ENCODE measurements at regions not wholly inside any gene's neighbourhood (a gene's known extent, or its start where the extent isn't known, plus 50 kb on each side); places are given as distances from the start of the nearest gene placed in this dataset.

GRCh38 chr3:30989276-30990030 lies 95.0 kb upstream of the GADL1 start:
- peaks cover 2% of the 10 kb centered on the region for H3K9me3 Mint-ChIP-seq (ENCODE audit: unreplicated experiment)
- H3K4me1 Mint-ChIP-seq (ENCODE audit: unreplicated experiment): no peaks in the 10 kb centered on the region
- no peaks in the 10 kb centered on the region for H3K36me3 Mint-ChIP-seq (ENCODE audit: unreplicated experiment)
- H3K27me3 Mint-ChIP-seq (ENCODE audit: unreplicated experiment): peaks cover 24% of the 10 kb centered on the region
- DNase-seq (ENCODE audit: extremely low spot score, unreplicated experiment): no peak
- no peak overlapping the region for H3K4me3 Mint-ChIP-seq (ENCODE audit: unreplicated experiment)
- no peak for TF ChIP-seq CTCF (IDR thresholded peaks at IDR 0.05)
- no peak overlapping the region for H3K27ac Mint-ChIP-seq (ENCODE audit: unreplicated experiment)

DNA sequence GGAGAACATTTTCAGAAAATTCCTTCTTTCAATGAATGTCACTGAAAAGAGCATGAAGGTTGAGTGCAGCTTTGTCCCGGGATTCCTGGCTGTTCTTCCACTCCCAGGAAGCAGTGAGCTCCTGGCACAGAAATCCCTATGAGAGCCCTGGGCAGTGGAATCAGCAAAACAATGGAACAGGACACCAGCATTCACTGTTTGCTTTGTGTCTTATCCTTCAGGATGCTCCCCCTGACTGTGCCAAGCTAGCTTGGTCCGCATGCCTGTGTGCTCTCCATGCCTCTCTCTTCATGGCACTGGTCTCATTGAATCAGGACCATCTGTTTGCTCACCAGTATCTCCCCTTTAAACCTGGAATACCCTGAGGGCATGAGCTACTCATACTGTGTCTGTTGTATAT lies 102.0 kb upstream of the GADL1 start:
- Mint-ChIP-seq H3K36me3 (ENCODE audit: unreplicated experiment) (no peaks in the 10 kb centered on the region), H3K9me3 (ENCODE audit: unreplicated experiment) (peaks cover 6% of the 10 kb centered on the region), H3K4me1 (ENCODE audit: unreplicated experiment) (no peaks in the 10 kb centered on the region), H3K27me3 (ENCODE audit: unreplicated experiment) (no peaks in the 10 kb centered on the region), H3K27ac (ENCODE audit: unreplicated experiment) (no peak overlapping the region), H3K4me3 (ENCODE audit: unreplicated experiment) (no peak overlapping the region)
- no peak for DNase-seq (ENCODE audit: extremely low spot score, unreplicated experiment)
- TF ChIP-seq CTCF (IDR thresholded peaks at IDR 0.05): no peak

GRCh38 chr3:31002730-31003129 lies 108.3 kb upstream of the GADL1 start:
- DNase-seq (ENCODE audit: extremely low spot score, unreplicated experiment): no peak
- Mint-ChIP-seq H3K4me1 (ENCODE audit: unreplicated experiment) (peaks cover 18% of the 10 kb centered on the region), H3K9me3 (ENCODE audit: unreplicated experiment) (no peaks in the 10 kb centered on the region), H3K27ac (ENCODE audit: unreplicated experiment) (no peak overlapping the region), H3K36me3 (ENCODE audit: unreplicated experiment) (no peaks in the 10 kb centered on the region), H3K4me3 (ENCODE audit: unreplicated experiment) (no peak overlapping the region), H3K27me3 (ENCODE audit: unreplicated experiment) (no peaks in the 10 kb centered on the region)
- no peak for TF ChIP-seq CTCF (IDR thresholded peaks at IDR 0.05)

DNA sequence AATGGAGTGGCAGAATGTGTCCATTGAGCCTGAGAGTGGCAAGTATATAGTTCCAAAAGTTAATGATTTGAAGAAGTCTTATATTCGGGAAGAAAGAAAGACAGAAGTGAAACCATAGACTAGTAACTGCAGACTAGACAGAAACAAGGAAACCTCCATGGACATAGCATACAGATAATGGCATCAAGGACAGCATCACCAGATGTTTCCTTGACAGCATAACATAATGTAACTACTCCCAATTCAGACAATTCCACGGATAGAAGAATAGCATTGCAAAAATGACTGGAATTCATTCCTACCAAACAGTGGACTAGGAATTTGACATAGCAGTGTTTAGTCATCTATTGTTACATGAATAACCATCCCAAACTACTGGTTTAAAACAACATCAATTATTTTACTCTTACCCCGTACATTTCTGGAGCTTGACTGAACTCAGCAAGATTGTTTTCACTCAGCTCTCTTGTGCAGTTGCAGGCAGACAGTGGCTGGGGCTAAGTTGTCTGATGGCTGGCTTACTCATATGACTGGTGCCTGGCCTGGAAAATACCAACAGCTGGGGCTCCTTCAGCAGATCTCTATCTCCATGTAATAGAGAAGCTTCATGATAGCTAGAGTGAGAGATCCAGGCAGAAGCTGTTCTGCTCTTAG lies 109.7 kb upstream of the GADL1 start:
- Mint-ChIP-seq H3K27ac (ENCODE audit: unreplicated experiment) (peak overlapping the region; percentile 66), H3K9me3 (ENCODE audit: unreplicated experiment) (peaks cover 3% of the 10 kb centered on the region), H3K36me3 (ENCODE audit: unreplicated experiment) (peaks cover 3% of the 10 kb centered on the region), H3K4me3 (ENCODE audit: unreplicated experiment) (no peak overlapping the region), H3K27me3 (ENCODE audit: unreplicated experiment) (no peaks in the 10 kb centered on the region), H3K4me1 (ENCODE audit: unreplicated experiment) (peaks cover 18% of the 10 kb centered on the region)
- no peak for DNase-seq (ENCODE audit: extremely low spot score, unreplicated experiment)
- TF ChIP-seq CTCF (IDR thresholded peaks at IDR 0.05): no peak

DNA sequence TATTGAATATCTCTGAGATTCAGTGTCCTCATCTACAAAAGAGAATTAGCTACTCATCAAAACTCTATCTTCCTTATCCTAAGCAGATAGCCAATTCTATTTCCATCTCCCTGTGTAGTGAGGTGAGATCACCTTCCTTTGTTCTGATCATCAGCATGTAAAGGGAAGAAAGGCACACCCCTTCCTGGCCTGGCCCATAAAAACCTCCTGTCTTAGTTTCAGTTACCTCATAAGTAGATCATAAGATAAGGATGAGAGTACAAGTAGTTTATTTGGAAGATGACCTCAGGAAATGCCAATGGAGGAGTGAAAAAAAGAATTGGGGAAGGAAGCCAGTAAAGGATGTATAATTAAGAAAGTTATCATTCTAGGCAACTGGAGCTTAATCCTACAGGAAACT lies 114.5 kb upstream of the GADL1 start:
- H3K4me1 Mint-ChIP-seq (ENCODE audit: unreplicated experiment): peaks cover 12% of the 10 kb centered on the region
- no peak for DNase-seq (ENCODE audit: extremely low spot score, unreplicated experiment)

More for the DNA sequence above, 114.5 kb upstream of the GADL1 start:
- no peak for TF ChIP-seq CTCF (IDR thresholded peaks at IDR 0.05)
- Mint-ChIP-seq H3K36me3 (ENCODE audit: unreplicated experiment) (peaks cover 3% of the 10 kb centered on the region), H3K27ac (ENCODE audit: unreplicated experiment) (no peak overlapping the region), H3K27me3 (ENCODE audit: unreplicated experiment) (no peaks in the 10 kb centered on the region), H3K4me3 (ENCODE audit: unreplicated experiment) (no peak overlapping the region), H3K9me3 (ENCODE audit: unreplicated experiment) (peaks cover 9% of the 10 kb centered on the region)

Data from osteocyte (in vitro differentiated cells).